T47D (cell line): ENCODE measurements at regions not wholly inside any gene's neighbourhood (a gene's known extent, or its start where the extent isn't known, plus 50 kb on each side); places are given as distances from the start of the nearest gene placed in this dataset.

Source experiments
- DNase-seq, 2 experiments: peaks; one replicate each; pipeline versions ENCODE4 v3.0.0 to v3.0.0-alpha.2; 2011 to 2012; ENCODE audit warnings: low read depth in 1 of 2, low spot score in 1 of 2
- JUND ChIP-seq: IDR thresholded peaks from 2 replicates; pipeline ENCODE4 v1.6.1; 2012; ENCODE audit warnings: low read depth
- in situ Hi-C: cut with HindIII; loops from 2 replicates; pipeline ENCODE4 v1.10.0; 2016; ENCODE audit warnings: low sequenced_read_pairs, low pct_unique_long_range_greater_than_20kb

DNA sequence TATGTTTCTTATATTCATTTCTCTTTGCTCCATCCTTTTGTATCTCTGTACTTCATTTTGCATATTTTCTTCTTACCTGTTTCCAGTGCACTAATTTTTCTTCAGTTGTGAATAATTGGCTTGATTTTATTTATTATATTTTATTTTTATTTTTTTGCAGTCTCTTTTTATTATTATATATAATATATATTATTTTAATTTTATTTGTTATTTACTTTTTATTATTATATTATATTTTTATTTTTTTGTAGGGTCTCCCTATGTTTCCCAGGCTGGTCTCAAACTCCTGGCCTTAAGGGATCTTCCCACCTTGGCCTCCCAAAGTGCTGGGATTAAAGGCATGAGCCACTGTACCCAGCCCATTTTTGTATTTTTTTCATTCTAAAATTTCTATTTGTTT, 213.1 kb upstream of the TSC22D2 start:
- in situ Hi-C loops: no loop called here
- no peak for DNase-seq
- no peak for TF ChIP-seq JUND

- TF ChIP-seq JUND: no peak
- in situ Hi-C loops: no loop called here
- no peak for DNase-seq
Measured at GRCh38 chr3:150194513-150194912, 213.6 kb upstream of the TSC22D2 start.

GRCh38 chr3:150184426-150185071, 213.9 kb upstream of the PFN2 start:
- in situ Hi-C loops: no loop called here
- DNase-seq: no peak
- no peak for TF ChIP-seq JUND

GRCh38 chr3:150183678-150184425, 213.2 kb upstream of the PFN2 start:
- in situ Hi-C loops: no loop called here
- DNase-seq: peak; percentile 53 to 87
- no peak for TF ChIP-seq JUND

DNA sequence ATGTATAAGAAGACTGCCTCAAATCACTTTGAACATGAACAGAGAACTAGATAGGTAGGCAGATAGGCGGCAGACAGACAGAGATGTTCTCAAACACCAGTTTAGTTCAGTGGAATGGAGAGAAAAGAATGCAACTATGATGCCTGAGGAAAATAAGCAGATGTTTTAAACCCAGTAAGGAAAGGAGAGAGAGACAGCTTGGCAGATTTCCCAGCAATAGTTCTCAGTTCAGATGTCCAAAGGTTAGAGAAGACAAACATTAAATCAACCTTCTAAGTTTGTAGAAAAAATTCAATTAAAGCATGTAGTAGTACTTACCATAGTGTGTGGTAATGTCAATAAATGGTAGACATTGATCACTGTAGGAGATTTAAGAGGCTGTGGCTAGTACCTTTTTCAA, 209.6 kb upstream of the PFN2 start:
- in situ Hi-C loops: no loop called here
- no peak for TF ChIP-seq JUND
- DNase-seq: no peak

GRCh38 chr3:150179330-150179729, 208.6 kb upstream of the PFN2 start:
- no peak for DNase-seq
- in situ Hi-C loops: no loop called here
- no peak for TF ChIP-seq JUND

GRCh38 chr3:150177673-150178381, 207.1 kb upstream of the PFN2 start:
- TF ChIP-seq JUND: no peak
- no peak for DNase-seq
- in situ Hi-C loops: no loop called here

DNA sequence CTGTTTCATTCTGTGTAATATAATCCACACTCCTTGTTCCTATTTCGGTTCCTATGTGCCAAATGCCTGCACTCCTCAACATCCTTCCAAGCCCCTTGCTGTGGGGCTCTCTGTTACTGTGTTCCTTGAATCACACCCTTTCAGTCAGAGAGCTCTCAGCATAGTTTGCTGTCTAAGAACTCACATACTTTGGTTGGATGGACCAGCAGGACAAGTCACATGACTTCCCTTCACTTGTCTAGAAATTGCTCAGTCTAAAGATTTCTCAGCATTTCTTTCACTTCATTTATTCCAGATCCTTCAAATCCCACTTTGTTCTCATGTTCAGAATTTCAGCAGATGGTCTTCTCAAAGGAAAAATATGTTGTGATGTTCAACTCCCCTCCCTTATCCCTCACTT, 203.5 kb upstream of the PFN2 start:
- in situ Hi-C loops: no loop called here
- no peak for TF ChIP-seq JUND

GRCh38 chr3:150172356-150172755, 201.7 kb upstream of the PFN2 start:
- no peak for TF ChIP-seq JUND
- DNase-seq: no peak
- in situ Hi-C loops: no loop called here

More for the DNA sequence above, 203.5 kb upstream of the PFN2 start:
- no peak for DNase-seq

- no peak for DNase-seq
- in situ Hi-C loops: no loop called here
- TF ChIP-seq JUND: no peak
Measured at GRCh38 chr3:150170852-150171520, 200.3 kb upstream of the PFN2 start.

DNA sequence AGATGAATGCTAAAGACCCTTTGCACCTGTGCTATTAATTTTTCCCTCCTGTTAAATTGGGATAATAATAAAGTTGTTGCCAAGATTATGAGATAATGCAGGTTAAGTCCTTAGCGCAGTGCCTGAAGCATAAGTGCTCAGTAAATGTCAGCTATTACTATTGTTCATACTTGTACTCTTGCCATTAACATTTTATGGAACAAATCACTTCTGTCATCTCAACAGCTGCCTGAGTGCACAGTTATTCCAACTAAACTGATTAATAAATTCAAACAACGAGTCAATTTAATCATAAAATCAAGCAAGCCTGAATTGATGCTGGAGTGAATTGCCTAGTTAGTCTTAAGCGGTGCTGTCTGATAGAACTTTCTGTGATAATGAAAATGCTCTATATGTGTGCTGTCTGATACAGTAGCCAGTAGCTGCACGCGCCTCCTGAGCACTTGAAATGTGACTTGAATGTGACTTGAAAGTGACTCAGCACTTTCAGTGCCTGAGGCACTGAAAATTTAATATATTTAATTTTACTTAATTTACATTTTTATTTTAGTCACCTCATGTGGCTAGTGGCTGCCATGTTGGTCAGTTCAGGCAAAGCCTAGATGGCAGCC, 198.7 kb upstream of the PFN2 start:
- in situ Hi-C loops: no loop called here
- no peak for TF ChIP-seq JUND
- DNase-seq: peak in 1 of 2 experiments; percentile 23

GRCh38 chr3:150168698-150169097, 198.0 kb upstream of the PFN2 start:
- in situ Hi-C loops: no loop called here
- no peak for DNase-seq
- no peak for TF ChIP-seq JUND
